ELR (cell line): ENCODE measurements at regions not wholly inside any gene's neighbourhood (a gene's known extent, or its start where the extent isn't known, plus 50 kb on each side); places are given as distances from the start of the nearest gene placed in this dataset.

Experiments
- DNase-seq: peaks from one replicate; pipeline ENCODE4 v3.0.0-alpha.2; 2015; ENCODE audit warnings: low read depth

GRCh38 chr2:122322815-122323214, 567.4 kb downstream of the TSN start:
- DNase-seq: no peak

- no peak for DNase-seq
Measured at GRCh38 chr2:122323927-122324326, 568.5 kb downstream of the TSN start.

GRCh38 chr2:122326471-122326870, 571.0 kb downstream of the TSN start:
- DNase-seq: no peak

- DNase-seq: no peak
Measured at GRCh38 chr2:122328816-122329215, 573.4 kb downstream of the TSN start.

GRCh38 chr2:122329278-122329677, 573.8 kb downstream of the TSN start:
- no peak for DNase-seq

GRCh38 chr2:122333932-122334331, 578.5 kb downstream of the TSN start:
- DNase-seq: no peak

- DNase-seq: no peak
Measured at GRCh38 chr2:122338000-122338399, 582.5 kb downstream of the TSN start.

GRCh38 chr2:122340246-122340645, 584.8 kb downstream of the TSN start:
- DNase-seq: no peak

GRCh38 chr2:122341007-122341406, 585.6 kb downstream of the TSN start:
- peak; percentile 3 for DNase-seq

GRCh38 chr2:122352151-122352550, 596.7 kb downstream of the TSN start:
- peak; percentile 2 for DNase-seq

GRCh38 chr2:122357998-122358397, 602.5 kb downstream of the TSN start:
- no peak for DNase-seq

GRCh38 chr2:122358729-122359128, 603.3 kb downstream of the TSN start:
- no peak for DNase-seq

GRCh38 chr2:122363885-122364284, 608.4 kb downstream of the TSN start:
- DNase-seq: no peak

GRCh38 chr2:122366427-122366826, 611.0 kb downstream of the TSN start:
- DNase-seq: no peak

- no peak for DNase-seq
Measured at GRCh38 chr2:122366969-122367645, 611.7 kb downstream of the TSN start.

- DNase-seq: no peak
Measured at GRCh38 chr2:122367646-122368010, 612.2 kb downstream of the TSN start.

- no peak for DNase-seq
Measured at GRCh38 chr2:122368576-122369243, 613.3 kb downstream of the TSN start.

GRCh38 chr2:122378521-122378920, 623.1 kb downstream of the TSN start:
- DNase-seq: no peak

GRCh38 chr2:122384768-122385333, 629.4 kb downstream of the TSN start:
- no peak for DNase-seq

GRCh38 chr2:122388208-122388607, 632.8 kb downstream of the TSN start:
- no peak for DNase-seq

- DNase-seq: no peak
Measured at GRCh38 chr2:122389694-122390093, 634.2 kb downstream of the TSN start.

- no peak for DNase-seq
Measured at GRCh38 chr2:122390406-122390805, 635.0 kb downstream of the TSN start.

GRCh38 chr2:122391726-122392125, 636.3 kb downstream of the TSN start:
- DNase-seq: no peak

- DNase-seq: no peak
Measured at GRCh38 chr2:122395687-122396086, 640.2 kb downstream of the TSN start.
